ENCODE measurements at regions not wholly inside any gene's neighbourhood (a gene's known extent, or its start where the extent isn't known, plus 50 kb on each side); places are given as distances from the start of the nearest gene placed in this dataset.

DNA sequence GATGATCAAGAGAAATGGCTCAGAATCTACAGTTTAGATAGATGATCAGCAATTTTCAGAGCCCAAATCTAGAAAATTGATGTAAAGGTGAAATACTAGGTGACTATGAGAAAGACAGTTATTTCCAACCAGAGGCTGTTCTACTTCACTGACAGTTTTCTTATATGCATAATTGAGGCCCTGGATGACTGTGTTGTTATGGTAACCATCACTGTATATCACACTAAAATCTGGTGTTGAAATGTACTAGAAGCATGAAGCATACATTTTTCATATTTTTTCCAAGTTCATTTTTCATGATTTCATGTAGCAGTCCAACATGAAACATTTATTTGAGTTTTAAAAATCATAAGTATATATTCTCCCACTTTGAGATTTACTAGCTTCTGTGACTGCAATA lies 87.4 kb downstream of the ATXN3L start:
- intact Hi-C loops (cut with micrococcal nuclease) = no loop called here
- Histone ChIP-seq H3K9me2 (ENCODE audit: insufficient read depth) (no peaks in the 10 kb centered on the region), H3K27ac (ENCODE audit: low read depth, low read length) (no peak overlapping the region), H3K36me3 (ENCODE audit: control insufficient read depth in 1 of 2, insufficient read depth in 2 of 2, low read length in 2 of 2) (no peaks in the 10 kb centered on the region), H3K4me2 (ENCODE audit: low read length) (no peak overlapping the region), H3K4me3 (replicated peaks in 1 of 2; ENCODE audit: low read depth in 1 of 2, low read length in 2 of 2) (no peak overlapping the region), H2AFZ (ENCODE audit: low read depth, low read length, poor library complexity, severe bottlenecking) (no peak overlapping the region), H4K20me1 (ENCODE audit: insufficient read depth) (no peaks in the 10 kb centered on the region), H3K4me1 (ENCODE audit: control insufficient read depth in 1 of 2, insufficient read depth in 2 of 2, low read length in 2 of 2) (no peaks in the 10 kb centered on the region), H3K27me3 (ENCODE audit: insufficient read depth, low read length) (no peaks in the 10 kb centered on the region), H3K9ac (ENCODE audit: low read length) (no peak overlapping the region), H3K9me3 (ENCODE audit: control insufficient read depth in 1 of 2, insufficient read depth in 1 of 2, low read depth in 1 of 2, low read length in 2 of 2) (no peaks in the 10 kb centered on the region), H3K79me2 (ENCODE audit: insufficient read depth, low read length) (no peaks in the 10 kb centered on the region)
- RAD21 ChIA-PET (ENCODE audit: low non-redundant PET in 1 of 2, low total read pairs in 2 of 2, uncharacterized antibody in 2 of 2, unreplicated experiment in 2 of 2) = no interaction called here
- CTCF ChIA-PET = no interaction called here
- BruUV-seq (replicated peaks) = no TSS peak
- POLR2A ChIA-PET = no interaction called here
- ATAC-seq (no peak), DNase-seq (ENCODE audit: low read depth, low spot score) (no peak)
- no peak for TF ChIP-seq POLR2AphosphoS5 (IDR thresholded peaks at IDR 0.05; ENCODE audit: low read depth, low read length)
- no peak for TF ChIP-seq CBX3 (IDR thresholded peaks at IDR 0.05; ENCODE audit: low read depth)
- TF ChIP-seq TCF7L2 (IDR thresholded peaks at IDR 0.05; ENCODE audit: borderline replicate concordance, extremely low read depth, insufficient read depth, insufficient read length) = no peak
- TF ChIP-seq, protein P1, sequence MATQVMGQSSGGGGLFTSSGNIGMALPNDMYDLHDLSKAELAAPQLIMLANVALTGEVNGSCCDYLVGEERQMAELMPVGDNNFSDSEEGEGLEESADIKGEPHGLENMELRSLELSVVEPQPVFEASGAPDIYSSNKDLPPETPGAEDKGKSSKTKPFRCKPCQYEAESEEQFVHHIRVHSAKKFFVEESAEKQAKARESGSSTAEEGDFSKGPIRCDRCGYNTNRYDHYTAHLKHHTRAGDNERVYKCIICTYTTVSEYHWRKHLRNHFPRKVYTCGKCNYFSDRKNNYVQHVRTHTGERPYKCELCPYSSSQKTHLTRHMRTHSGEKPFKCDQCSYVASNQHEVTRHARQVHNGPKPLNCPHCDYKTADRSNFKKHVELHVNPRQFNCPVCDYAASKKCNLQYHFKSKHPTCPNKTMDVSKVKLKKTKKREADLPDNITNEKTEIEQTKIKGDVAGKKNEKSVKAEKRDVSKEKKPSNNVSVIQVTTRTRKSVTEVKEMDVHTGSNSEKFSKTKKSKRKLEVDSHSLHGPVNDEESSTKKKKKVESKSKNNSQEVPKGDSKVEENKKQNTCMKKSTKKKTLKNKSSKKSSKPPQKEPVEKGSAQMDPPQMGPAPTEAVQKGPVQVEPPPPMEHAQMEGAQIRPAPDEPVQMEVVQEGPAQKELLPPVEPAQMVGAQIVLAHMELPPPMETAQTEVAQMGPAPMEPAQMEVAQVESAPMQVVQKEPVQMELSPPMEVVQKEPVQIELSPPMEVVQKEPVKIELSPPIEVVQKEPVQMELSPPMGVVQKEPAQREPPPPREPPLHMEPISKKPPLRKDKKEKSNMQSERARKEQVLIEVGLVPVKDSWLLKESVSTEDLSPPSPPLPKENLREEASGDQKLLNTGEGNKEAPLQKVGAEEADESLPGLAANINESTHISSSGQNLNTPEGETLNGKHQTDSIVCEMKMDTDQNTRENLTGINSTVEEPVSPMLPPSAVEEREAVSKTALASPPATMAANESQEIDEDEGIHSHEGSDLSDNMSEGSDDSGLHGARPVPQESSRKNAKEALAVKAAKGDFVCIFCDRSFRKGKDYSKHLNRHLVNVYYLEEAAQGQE (IDR thresholded peaks at IDR 0.05; ENCODE audit: low read depth) = no peak
- TF ChIP-seq POLR2A (IDR thresholded peaks at IDR 0.05; ENCODE audit: borderline replicate concordance, extremely low read depth, insufficient read depth, insufficient read length) = no peak
- no peak for TF ChIP-seq ZNF274 (IDR thresholded peaks at IDR 0.05; ENCODE audit: low read depth, low read length)
- TF ChIP-seq, protein P2, sequence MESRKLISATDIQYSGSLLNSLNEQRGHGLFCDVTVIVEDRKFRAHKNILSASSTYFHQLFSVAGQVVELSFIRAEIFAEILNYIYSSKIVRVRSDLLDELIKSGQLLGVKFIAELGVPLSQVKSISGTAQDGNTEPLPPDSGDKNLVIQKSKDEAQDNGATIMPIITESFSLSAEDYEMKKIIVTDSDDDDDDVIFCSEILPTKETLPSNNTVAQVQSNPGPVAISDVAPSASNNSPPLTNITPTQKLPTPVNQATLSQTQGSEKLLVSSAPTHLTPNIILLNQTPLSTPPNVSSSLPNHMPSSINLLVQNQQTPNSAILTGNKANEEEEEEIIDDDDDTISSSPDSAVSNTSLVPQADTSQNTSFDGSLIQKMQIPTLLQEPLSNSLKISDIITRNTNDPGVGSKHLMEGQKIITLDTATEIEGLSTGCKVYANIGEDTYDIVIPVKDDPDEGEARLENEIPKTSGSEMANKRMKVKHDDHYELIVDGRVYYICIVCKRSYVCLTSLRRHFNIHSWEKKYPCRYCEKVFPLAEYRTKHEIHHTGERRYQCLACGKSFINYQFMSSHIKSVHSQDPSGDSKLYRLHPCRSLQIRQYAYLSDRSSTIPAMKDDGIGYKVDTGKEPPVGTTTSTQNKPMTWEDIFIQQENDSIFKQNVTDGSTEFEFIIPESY (IDR thresholded peaks at IDR 0.05; ENCODE audit: extremely low read depth, insufficient replicate concordance, low read length) = no peak
- TF ChIP-seq FOSL1 (IDR thresholded peaks at IDR 0.05; ENCODE audit: low read depth) = no peak
- TF ChIP-seq, protein P3, sequence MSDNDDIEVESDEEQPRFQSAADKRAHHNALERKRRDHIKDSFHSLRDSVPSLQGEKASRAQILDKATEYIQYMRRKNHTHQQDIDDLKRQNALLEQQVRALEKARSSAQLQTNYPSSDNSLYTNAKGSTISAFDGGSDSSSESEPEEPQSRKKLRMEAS (IDR thresholded peaks at IDR 0.05) = no peak
- no peak for TF ChIP-seq CEBPB (IDR thresholded peaks at IDR 0.05; ENCODE audit: low read depth)
- no peak for TF ChIP-seq SP1 (IDR thresholded peaks at IDR 0.05; ENCODE audit: low read depth)
- TF ChIP-seq SIN3A (IDR thresholded peaks at IDR 0.05; ENCODE audit: low read depth) = no peak
- TF ChIP-seq YY1 (IDR thresholded peaks at IDR 0.05; ENCODE audit: extremely low read depth, insufficient replicate concordance, low read depth, low read length) = no peak
- TF ChIP-seq RAD21 (IDR thresholded peaks at IDR 0.05; ENCODE audit: low read depth) = no peak
- TF ChIP-seq EGR1 (IDR thresholded peaks at IDR 0.05; ENCODE audit: low read depth) = no peak
- no peak for TF ChIP-seq SRF (IDR thresholded peaks at IDR 0.05; ENCODE audit: low read depth)
- TF ChIP-seq, protein P4, sequence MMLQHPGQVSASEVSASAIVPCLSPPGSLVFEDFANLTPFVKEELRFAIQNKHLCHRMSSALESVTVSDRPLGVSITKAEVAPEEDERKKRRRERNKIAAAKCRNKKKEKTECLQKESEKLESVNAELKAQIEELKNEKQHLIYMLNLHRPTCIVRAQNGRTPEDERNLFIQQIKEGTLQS (IDR thresholded peaks at IDR 0.05) = no peak

Data from HCT116 (cell line).